MM.1S (cell line): ENCODE measurements at regions not wholly inside any gene's neighbourhood (a gene's known extent, or its start where the extent isn't known, plus 50 kb on each side); places are given as distances from the start of the nearest gene placed in this dataset.
"Not testable (repeated sequence)": the region's sequence is repeated elsewhere in the genome, so short reads cannot be mapped to it uniquely, and the experiment has no call there.

Experiments used
- DNase-seq: peaks from one replicate; pipeline ENCODE4 v3.0.0-alpha.2; 2015
- H2AFZ ChIP-seq: fragments of 300-600 bp; sonication (generic); 2 replicates; pipeline ENCODE4 v1.6.0; 2016; ENCODE audit warnings: antibody characterized with exemption, low read length
- H3F3A ChIP-seq: fragments of 300-600 bp; sonication (generic); 2 replicates; pipeline ENCODE4 v1.6.1; 2016; ENCODE audit warnings: mild to moderate bottlenecking, antibody characterized with exemption, low read length, moderate library complexity, mixed read lengths; ENCODE audit not compliant: insufficient read depth
- H3K27ac ChIP-seq: fragments of 300-600 bp; sonication (generic); 2 replicates; pipeline ENCODE4 v1.5.1; 2016; ENCODE audit warnings: mild to moderate bottlenecking, low read length
- H3K27me3 ChIP-seq: fragments of 300-600 bp; sonication (generic); replicated peaks from 2 replicates; pipeline ENCODE4 v1.6.0; 2016; ENCODE audit warnings: low read length; ENCODE audit not compliant: insufficient read depth
- H3K36me3 ChIP-seq: fragments of 300-600 bp; sonication (generic); replicated peaks from 2 replicates; pipeline ENCODE4 v1.6.1; 2016; ENCODE audit warnings: mild to moderate bottlenecking, low read length, mixed read lengths; ENCODE audit not compliant: insufficient read depth
- H3K4me1 ChIP-seq: fragments of 300-600 bp; sonication (generic); 2 replicates; pipeline ENCODE4 v1.6.1; 2016; ENCODE audit warnings: low read length, mixed read lengths
- H3K4me2 ChIP-seq: fragments of 300-600 bp; sonication (generic); 2 replicates; pipeline ENCODE4 v1.6.0; 2016; ENCODE audit warnings: low read depth, low read length
- H3K4me3 ChIP-seq: fragments of 300-600 bp; sonication (generic); 2 replicates; pipeline ENCODE4 v1.5.1; 2016; ENCODE audit warnings: low read length, mixed read lengths
- H3K79me2 ChIP-seq: fragments of 300-600 bp; sonication (generic); 2 replicates; pipeline ENCODE4 v1.6.1; 2016; ENCODE audit warnings: mixed run types, low read length, mixed read lengths
- H3K9ac ChIP-seq: fragments of 300-600 bp; sonication (generic); 2 replicates; pipeline ENCODE4 v1.6.1; 2016; ENCODE audit warnings: low read length, mixed read lengths
- H3K9me2 ChIP-seq: fragments of 300-600 bp; sonication (generic); replicated peaks from 2 replicates; pipeline ENCODE4 v1.6.1; 2016; ENCODE audit warnings: mild to moderate bottlenecking, low read length, mixed read lengths; ENCODE audit not compliant: insufficient read depth
- H3K9me3 ChIP-seq: fragments of 300-600 bp; sonication (generic); replicated peaks from 2 replicates; pipeline ENCODE4 v1.6.1; 2016; ENCODE audit warnings: mild to moderate bottlenecking, low read length, mixed read lengths; ENCODE audit not compliant: insufficient read depth
- H4K20me1 ChIP-seq: fragments of 300-600 bp; sonication (generic); 2 replicates; pipeline ENCODE4 v1.6.1; 2016; ENCODE audit warnings: mild to moderate bottlenecking, low read length, moderate library complexity, mixed read lengths; ENCODE audit not compliant: insufficient read depth
- EZH2 ChIP-seq: fragments of 300-600 bp; sonication (generic); optimal IDR thresholded peaks from 2 replicates; pipeline ENCODE3; 2017; ENCODE audit warnings: low read depth, mild to moderate bottlenecking, antibody characterized with exemption, low read length, mixed read lengths
- EZH2phosphoT487 ChIP-seq: fragments of 300-600 bp; sonication (generic); IDR thresholded peaks from 2 replicates; pipeline ENCODE4 v1.6.1; 2018; ENCODE audit warnings: antibody characterized with exemption, low read length
- TF ChIP-seq, protein P1 (sequence below): fragments of 300-600 bp; sonication (generic); IDR thresholded peaks from 2 replicates; pipeline ENCODE4 v1.5.1; 2016; ENCODE audit warnings: antibody characterized with exemption, low read length, mixed read lengths

DNA sequence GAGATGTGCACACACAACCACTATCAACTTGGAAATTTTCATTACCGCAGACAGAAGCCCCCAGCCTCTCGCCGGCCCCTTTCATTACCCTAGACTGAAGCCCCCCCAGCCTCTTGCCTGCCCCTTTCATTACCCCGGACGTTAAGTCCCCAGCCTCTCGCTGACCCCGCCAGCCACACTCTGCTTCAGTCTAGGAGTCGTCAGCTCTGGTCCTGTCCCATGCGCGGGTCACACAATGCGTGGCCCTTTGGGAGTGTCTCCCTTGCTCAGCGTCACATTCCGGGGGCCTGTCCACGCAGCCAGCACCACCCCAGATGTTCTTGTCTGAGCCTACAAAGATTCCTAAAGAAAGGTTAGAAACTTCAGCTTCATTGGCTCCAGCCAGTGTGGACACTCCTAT is 157.7 kb downstream of the LAT start:
- not testable (repeated sequence) for H3K9me3 ChIP-seq, DNase-seq, H3F3A ChIP-seq, H3K36me3 ChIP-seq, H3K4me1 ChIP-seq, H3K27me3 ChIP-seq, H3K4me2 ChIP-seq, H3K9me2 ChIP-seq, H3K79me2 ChIP-seq, H4K20me1 ChIP-seq, H3K9ac ChIP-seq, H3K4me3 ChIP-seq, H2AFZ ChIP-seq, H3K27ac ChIP-seq

DNA sequence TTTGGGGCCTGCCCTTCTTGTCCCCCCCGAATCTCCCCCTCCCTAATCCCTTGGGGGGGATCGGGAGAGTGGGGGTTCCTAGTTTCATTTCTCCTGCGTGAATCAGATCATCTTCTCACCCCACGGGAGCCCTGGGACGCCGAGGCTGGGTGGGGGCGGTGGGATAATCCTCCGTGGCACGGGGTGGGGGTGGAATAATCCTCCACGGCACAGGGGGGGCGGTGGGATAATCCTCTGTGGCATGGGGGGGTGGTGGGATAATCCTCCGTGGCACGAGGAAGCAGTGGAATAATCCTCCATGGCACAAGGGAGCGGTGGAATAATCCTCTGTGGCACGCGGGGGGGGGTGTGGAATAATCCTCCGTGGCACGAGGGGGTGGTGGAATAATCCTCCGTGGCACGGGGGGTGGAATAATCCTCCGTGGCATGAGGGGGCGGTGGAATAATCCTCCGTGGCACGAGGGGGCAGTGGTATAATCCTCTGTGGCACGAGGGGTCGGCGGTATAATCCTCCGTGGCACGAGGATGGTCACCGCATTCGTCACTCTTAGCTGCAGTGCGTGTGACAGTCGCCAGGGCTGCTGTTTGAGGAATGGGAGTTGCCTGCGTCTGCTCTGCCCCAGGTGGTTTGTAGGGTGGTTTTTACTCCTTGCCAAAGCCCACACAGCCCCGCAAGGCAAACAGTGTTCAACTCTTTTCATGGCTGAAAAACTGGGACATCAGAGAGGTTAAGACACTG is 156.9 kb downstream of the LAT start:
- Histone ChIP-seq H3K36me3 (no peaks in the 10 kb centered on the region), H4K20me1 (no peaks in the 10 kb centered on the region), H3K9me2 (no peaks in the 10 kb centered on the region), H3F3A (no peaks in the 10 kb centered on the region), H3K27me3 (no peaks in the 10 kb centered on the region), H3K9me3 (no peaks in the 10 kb centered on the region), H3K79me2 (no peaks in the 10 kb centered on the region), H3K9ac (no peak overlapping the region), H3K4me2 (no peak overlapping the region), H3K4me3 (no peak overlapping the region), H3K27ac (no peak overlapping the region), H2AFZ (no peak overlapping the region), H3K4me1 (no peaks in the 10 kb centered on the region)
- TF ChIP-seq EZH2: no peak
- DNase-seq: no peak

DNA sequence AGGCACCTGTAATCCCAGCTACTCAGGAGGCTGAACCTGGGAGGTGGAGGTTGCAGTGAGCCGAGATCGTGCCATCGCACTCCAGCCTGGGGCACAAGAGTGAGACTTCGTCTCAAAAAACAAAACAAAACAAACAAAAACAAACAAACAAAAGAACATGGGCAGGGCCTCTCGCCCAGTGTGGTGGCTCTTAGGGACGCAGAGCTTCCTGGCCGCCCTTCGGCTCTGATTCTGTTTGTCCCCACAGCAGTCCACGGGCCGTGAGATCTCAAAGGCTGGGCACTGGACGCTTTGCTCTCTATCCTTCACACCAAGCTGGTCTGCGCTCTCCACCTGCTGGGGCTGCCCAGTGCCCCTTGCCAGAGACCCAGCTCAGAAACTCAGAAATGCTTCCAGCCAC is 156.3 kb downstream of the LAT start:
- H3K4me1 ChIP-seq, H3K9me3 ChIP-seq, H4K20me1 ChIP-seq, H3F3A ChIP-seq, H3K27me3 ChIP-seq, H3K36me3 ChIP-seq, H3K27ac ChIP-seq, H3K4me2 ChIP-seq, DNase-seq, H2AFZ ChIP-seq, H3K9ac ChIP-seq, H3K4me3 ChIP-seq, H3K9me2 ChIP-seq, H3K79me2 ChIP-seq: not testable (repeated sequence)

DNA sequence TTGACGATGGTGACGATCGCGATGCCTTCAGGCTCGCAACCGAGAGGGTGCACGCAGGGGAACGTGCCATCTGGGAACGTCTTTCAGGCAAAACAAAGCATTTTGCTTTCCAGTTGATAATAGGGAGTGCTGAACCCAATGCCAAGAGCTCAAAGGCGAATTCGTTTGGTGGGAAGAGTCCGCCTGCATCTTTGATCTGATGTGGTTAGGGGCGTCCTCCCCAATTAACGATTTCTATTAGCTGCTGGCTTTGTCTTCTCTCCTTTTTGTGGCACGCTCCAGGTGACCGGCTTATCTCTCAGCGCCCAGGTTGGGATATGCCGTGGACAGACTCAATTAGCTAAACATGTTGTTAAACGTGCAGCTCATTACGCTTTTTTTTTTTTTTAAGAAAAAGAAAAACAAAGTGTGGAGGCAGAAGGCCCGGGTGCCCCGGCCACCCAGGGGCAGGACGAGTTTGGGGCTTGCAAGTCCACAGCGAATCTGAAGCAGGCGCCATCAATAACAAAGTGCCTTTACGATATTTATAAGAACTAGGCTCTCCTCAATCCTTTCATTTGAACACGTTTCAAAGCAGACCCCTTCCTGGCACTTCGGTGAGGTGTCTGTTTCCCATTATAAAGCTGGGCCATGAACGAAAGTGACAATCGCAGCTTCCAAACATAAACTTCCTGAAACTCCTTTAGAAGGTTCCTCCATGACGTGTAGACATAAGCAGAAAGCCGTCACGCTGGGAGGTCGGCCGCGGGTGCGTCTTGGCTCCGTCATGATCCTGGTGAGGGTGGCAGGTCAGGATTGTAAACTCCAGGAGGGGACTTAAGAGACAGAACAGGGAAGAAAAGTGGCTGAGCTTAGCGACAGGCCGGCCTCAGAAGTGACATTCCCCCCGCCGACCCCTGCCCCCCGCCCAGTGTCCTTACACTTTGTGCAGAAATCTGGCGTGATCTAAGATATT is 155.3 kb downstream of the LAT start:
- not testable (repeated sequence) for H3K27ac ChIP-seq

DNA sequence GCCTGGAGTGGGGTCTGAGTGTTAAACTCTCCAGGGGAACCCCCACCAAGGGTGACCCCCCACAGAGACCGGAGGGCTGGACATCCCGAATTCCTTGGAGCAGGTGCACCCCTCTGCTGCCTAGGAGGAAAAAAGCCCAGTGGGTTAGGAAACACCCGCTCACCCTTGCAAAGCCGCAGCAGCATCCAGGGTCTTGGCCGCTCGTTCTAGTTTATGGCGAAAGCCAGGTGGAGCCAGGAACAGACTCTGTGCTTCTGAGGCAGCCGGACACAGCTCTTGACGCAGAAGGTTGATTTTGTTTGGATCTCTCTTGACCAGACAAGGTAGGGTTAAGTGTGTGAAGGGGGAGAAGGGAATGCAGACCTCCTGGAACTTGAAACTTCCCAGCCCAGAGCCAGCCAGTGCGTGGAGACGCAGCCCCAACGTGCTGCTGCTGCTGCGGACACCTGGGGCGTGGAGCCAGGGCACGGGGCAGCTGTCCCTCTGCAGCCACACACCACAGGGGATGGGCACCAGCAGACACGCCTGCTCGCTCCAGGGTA is 154.5 kb downstream of the LAT start:
- H3F3A ChIP-seq: no peaks in the 10 kb centered on the region
- no peak overlapping the region for H3K4me2 ChIP-seq
- H3K27me3 ChIP-seq: no peaks in the 10 kb centered on the region
- no peak overlapping the region for H3K9ac ChIP-seq
- H3K4me3 ChIP-seq: no peak overlapping the region
- no peaks in the 10 kb centered on the region for H4K20me1 ChIP-seq
- no peaks in the 10 kb centered on the region for H3K36me3 ChIP-seq
- DNase-seq: no peak
- no peaks in the 10 kb centered on the region for H3K4me1 ChIP-seq
- H3K9me3 ChIP-seq: no peaks in the 10 kb centered on the region
- no peak overlapping the region for H2AFZ ChIP-seq
- H3K9me2 ChIP-seq: no peaks in the 10 kb centered on the region
- TF ChIP-seq, protein P1, sequence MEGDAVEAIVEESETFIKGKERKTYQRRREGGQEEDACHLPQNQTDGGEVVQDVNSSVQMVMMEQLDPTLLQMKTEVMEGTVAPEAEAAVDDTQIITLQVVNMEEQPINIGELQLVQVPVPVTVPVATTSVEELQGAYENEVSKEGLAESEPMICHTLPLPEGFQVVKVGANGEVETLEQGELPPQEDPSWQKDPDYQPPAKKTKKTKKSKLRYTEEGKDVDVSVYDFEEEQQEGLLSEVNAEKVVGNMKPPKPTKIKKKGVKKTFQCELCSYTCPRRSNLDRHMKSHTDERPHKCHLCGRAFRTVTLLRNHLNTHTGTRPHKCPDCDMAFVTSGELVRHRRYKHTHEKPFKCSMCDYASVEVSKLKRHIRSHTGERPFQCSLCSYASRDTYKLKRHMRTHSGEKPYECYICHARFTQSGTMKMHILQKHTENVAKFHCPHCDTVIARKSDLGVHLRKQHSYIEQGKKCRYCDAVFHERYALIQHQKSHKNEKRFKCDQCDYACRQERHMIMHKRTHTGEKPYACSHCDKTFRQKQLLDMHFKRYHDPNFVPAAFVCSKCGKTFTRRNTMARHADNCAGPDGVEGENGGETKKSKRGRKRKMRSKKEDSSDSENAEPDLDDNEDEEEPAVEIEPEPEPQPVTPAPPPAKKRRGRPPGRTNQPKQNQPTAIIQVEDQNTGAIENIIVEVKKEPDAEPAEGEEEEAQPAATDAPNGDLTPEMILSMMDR: no peak
- no peak for TF ChIP-seq EZH2phosphoT487
- no peak for TF ChIP-seq EZH2
- H3K79me2 ChIP-seq: no peaks in the 10 kb centered on the region
- no peak overlapping the region for H3K27ac ChIP-seq

More for the DNA sequence above, 155.3 kb downstream of the LAT start:
- H3F3A ChIP-seq, H3K4me1 ChIP-seq, H2AFZ ChIP-seq, H3K9me2 ChIP-seq, H3K79me2 ChIP-seq, H3K27me3 ChIP-seq, H3K36me3 ChIP-seq, DNase-seq, H3K4me2 ChIP-seq, H4K20me1 ChIP-seq, H3K9ac ChIP-seq, H3K9me3 ChIP-seq, H3K4me3 ChIP-seq: not testable (repeated sequence)

DNA sequence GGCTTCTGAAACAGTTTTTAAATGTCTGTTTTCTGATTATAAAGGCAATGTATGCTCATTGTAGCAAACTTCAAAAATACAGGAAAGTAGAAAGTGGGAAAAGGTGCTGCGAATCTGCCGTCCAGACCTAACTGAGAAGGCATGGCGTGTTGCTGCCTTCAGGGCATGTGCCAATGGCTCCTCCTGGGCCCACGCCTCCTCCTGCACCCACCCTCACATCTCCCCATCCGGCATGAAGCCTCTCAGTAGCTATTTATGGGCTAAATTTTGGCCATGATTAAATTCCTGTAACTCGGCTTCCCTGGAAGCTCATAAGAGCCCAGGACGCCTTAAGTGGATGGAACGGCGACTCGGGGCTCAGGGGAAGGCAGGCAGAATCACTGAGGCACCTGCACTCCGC is 153.8 kb downstream of the LAT start:
- H3K4me3 ChIP-seq, H3K27ac ChIP-seq, DNase-seq, H3K36me3 ChIP-seq, H3K9me3 ChIP-seq, H3K79me2 ChIP-seq, H3K9ac ChIP-seq, H4K20me1 ChIP-seq, H2AFZ ChIP-seq, H3K4me1 ChIP-seq, H3K4me2 ChIP-seq, H3K9me2 ChIP-seq, H3F3A ChIP-seq, H3K27me3 ChIP-seq: not testable (repeated sequence)
